Keratinocyte (primary cell): ENCODE measurements at regions not wholly inside any gene's neighbourhood (a gene's known extent, or its start where the extent isn't known, plus 50 kb on each side); places are given as distances from the start of the nearest gene placed in this dataset.

Experiments used
- DNase-seq: peaks from one replicate; pipeline ENCODE4 v3.0.0-alpha.2; 2011; ENCODE audit warnings: low read depth, missing footprints, low spot score
- FAIRE-seq: peaks from 2 replicates; lab custom pipeline; 2011; peaks lifted over from hg19 to GRCh38; lab: Jason Lieb, UNC
- H2AFZ ChIP-seq: 2 replicates; pipeline ENCODE4 v1.6.0; 2012; ENCODE audit warnings: low read length, control low read depth, inconsistent platforms; ENCODE audit not compliant: control insufficient read depth
- H3K27ac ChIP-seq: 2 replicates; pipeline ENCODE4 v1.5.1; 2011; ENCODE audit warnings: low read length; ENCODE audit not compliant: control insufficient read depth, insufficient read depth
- H3K27me3 ChIP-seq: 3 replicates; pipeline ENCODE4 v1.6.0; 2011; ENCODE audit warnings: low read length; ENCODE audit not compliant: control insufficient read depth, insufficient read depth; ENCODE audit errors: extremely low read depth
- H3K36me3 ChIP-seq, 2 experiments: 2 replicates in 1 of 2; 3 replicates in 1 of 2; pipeline ENCODE4 v1.5.1; 2011; ENCODE audit warnings: low read length in 2 of 2, mild to moderate bottlenecking in 1 of 2; ENCODE audit not compliant: control insufficient read depth in 2 of 2, insufficient read depth in 2 of 2; ENCODE audit errors: extremely low read depth in 1 of 2
- H3K4me1 ChIP-seq: 3 replicates; pipeline ENCODE4 v1.5.1; 2011; ENCODE audit warnings: low read length; ENCODE audit not compliant: control insufficient read depth, insufficient read depth; ENCODE audit errors: extremely low read depth
- H3K4me2 ChIP-seq: 3 replicates; pipeline ENCODE4 v1.6.0; 2011; ENCODE audit warnings: low read depth, low read length; ENCODE audit not compliant: control insufficient read depth, insufficient read depth; ENCODE audit errors: extremely low read depth
- H3K4me3 ChIP-seq, 3 experiments: fragments of 200-600 bp in 1 of 3; sonication (generic) in 1 of 3; 2 replicates in 2 of 3; 3 replicates in 1 of 3; pipeline ENCODE4 v1.5.1; 2011 to 2016; ENCODE audit warnings: low read length in 3 of 3, mild to moderate bottlenecking in 3 of 3, control low read depth in 2 of 3, inconsistent platforms in 1 of 3, low read depth in 1 of 3, mixed read lengths in 1 of 3, mixed run types in 1 of 3, moderate library complexity in 1 of 3; ENCODE audit not compliant: control insufficient read depth in 2 of 3, insufficient read depth in 2 of 3; ENCODE audit errors: extremely low read depth in 1 of 3
- H3K79me2 ChIP-seq: 2 replicates; pipeline ENCODE4 v1.6.0; 2012; ENCODE audit warnings: low read length; ENCODE audit not compliant: control insufficient read depth, insufficient read depth
- H3K9ac ChIP-seq: 3 replicates; pipeline ENCODE4 v1.6.0; 2011; ENCODE audit warnings: low read length; ENCODE audit not compliant: control insufficient read depth, insufficient read depth; ENCODE audit errors: extremely low read depth
- H3K9me1 ChIP-seq: 3 replicates; pipeline ENCODE4 v1.6.0; 2011; ENCODE audit warnings: low read length; ENCODE audit not compliant: control insufficient read depth, insufficient read depth; ENCODE audit errors: extremely low read depth
- H3K9me3 ChIP-seq: 2 replicates; pipeline ENCODE4 v1.5.1; 2012; ENCODE audit warnings: low read depth, low read length; ENCODE audit not compliant: control insufficient read depth
- H4K20me1 ChIP-seq: 3 replicates; pipeline ENCODE4 v1.6.0; 2011; ENCODE audit warnings: low read length; ENCODE audit not compliant: control insufficient read depth, insufficient read depth; ENCODE audit errors: extremely low read depth
- EZH2 ChIP-seq: IDR thresholded peaks from one replicate; pipeline ENCODE4 v1.6.1; 2012; ENCODE audit warnings: inconsistent platforms, mild to moderate bottlenecking, low read length, moderate library complexity
- dilution Hi-C: fragments of 300-500 bp; cut with MboI; formaldehyde crosslinking; loops from one replicate; pipeline ENCODE4 v1.7.0; 2020; ENCODE audit warnings: low sequenced_read_pairs; ENCODE audit not compliant: extremely low pct_ligation_motif_present
- TF ChIP-seq, protein P1 (sequence below), 3 experiments: IDR thresholded peaks in 1 of 3; conservative IDR thresholded peaks in 1 of 3; optimal IDR thresholded peaks in 1 of 3; 2 replicates in 2 of 3; 3 replicates in 1 of 3; pipeline versions ENCODE3 to v1.5.1; 2011; ENCODE audit warnings: low read length in 3 of 3, mild to moderate bottlenecking in 3 of 3, moderate library complexity in 2 of 3, control low read depth in 1 of 3, inconsistent platforms in 1 of 3; ENCODE audit not compliant: insufficient read depth in 2 of 3; ENCODE audit errors: extremely low read depth in 1 of 3

DNA sequence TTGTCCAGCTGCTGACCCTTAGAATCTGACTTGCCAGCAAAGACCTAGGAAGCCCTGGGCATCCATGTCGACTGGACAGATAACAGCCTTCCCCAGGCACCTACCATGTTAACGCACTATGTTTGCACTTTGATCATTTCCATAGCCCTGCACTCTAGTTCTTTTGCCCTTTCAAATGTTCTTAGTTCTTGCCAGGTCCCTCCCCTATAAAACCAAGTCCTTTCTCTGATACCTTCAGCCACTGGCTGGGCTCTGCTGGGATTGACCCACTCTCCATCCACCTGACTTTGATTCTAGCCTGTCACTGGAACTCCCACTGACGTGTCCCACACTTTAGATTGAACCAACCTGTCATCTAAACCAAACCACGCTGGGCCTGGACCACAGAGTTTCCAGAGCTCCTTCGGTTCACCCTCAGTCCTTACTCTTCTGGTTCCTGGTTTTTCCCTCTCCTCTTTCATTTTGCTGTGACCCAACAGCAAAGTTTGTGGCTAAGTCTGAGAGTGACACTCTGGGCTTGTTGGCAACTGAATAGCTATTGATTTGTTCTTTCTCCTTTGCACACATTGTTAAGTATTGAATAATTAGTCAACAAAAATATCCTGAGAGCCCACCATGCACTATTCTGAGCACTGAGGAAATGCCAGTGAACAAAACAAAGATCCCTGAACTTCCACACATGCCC lies 51.8 kb upstream of the STK38L start:
- no peaks in the 10 kb centered on the region for H3K36me3 ChIP-seq
- H3K27me3 ChIP-seq, result no peaks in the 10 kb centered on the region
- no peak overlapping the region for H3K4me2 ChIP-seq
- H3K4me3 ChIP-seq, result no peak overlapping the region
- H4K20me1 ChIP-seq, result no peaks in the 10 kb centered on the region
- H3K4me1 ChIP-seq, result no peaks in the 10 kb centered on the region
- no peak overlapping the region for H2AFZ ChIP-seq
- DNase-seq, result no peak
- no peak for FAIRE-seq
- H3K79me2 ChIP-seq, result no peaks in the 10 kb centered on the region
- no peak for TF ChIP-seq EZH2
- TF ChIP-seq, protein P1, sequence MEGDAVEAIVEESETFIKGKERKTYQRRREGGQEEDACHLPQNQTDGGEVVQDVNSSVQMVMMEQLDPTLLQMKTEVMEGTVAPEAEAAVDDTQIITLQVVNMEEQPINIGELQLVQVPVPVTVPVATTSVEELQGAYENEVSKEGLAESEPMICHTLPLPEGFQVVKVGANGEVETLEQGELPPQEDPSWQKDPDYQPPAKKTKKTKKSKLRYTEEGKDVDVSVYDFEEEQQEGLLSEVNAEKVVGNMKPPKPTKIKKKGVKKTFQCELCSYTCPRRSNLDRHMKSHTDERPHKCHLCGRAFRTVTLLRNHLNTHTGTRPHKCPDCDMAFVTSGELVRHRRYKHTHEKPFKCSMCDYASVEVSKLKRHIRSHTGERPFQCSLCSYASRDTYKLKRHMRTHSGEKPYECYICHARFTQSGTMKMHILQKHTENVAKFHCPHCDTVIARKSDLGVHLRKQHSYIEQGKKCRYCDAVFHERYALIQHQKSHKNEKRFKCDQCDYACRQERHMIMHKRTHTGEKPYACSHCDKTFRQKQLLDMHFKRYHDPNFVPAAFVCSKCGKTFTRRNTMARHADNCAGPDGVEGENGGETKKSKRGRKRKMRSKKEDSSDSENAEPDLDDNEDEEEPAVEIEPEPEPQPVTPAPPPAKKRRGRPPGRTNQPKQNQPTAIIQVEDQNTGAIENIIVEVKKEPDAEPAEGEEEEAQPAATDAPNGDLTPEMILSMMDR (optimal IDR thresholded peaks at IDR 0.05 in 1 of 3, IDR thresholded peaks at IDR 0.05 in 1 of 3, conservative IDR thresholded peaks at IDR 0.05 in 1 of 3; ENCODE audit: extremely low read depth in 1 of 3, insufficient read depth in 2 of 3, low read length in 3 of 3), result no peak
- no peak overlapping the region for H3K9ac ChIP-seq
- no peaks in the 10 kb centered on the region for H3K9me1 ChIP-seq
- no peaks in the 10 kb centered on the region for H3K9me3 ChIP-seq
- H3K27ac ChIP-seq, result no peak overlapping the region
- dilution Hi-C loops, result no loop called here

DNA sequence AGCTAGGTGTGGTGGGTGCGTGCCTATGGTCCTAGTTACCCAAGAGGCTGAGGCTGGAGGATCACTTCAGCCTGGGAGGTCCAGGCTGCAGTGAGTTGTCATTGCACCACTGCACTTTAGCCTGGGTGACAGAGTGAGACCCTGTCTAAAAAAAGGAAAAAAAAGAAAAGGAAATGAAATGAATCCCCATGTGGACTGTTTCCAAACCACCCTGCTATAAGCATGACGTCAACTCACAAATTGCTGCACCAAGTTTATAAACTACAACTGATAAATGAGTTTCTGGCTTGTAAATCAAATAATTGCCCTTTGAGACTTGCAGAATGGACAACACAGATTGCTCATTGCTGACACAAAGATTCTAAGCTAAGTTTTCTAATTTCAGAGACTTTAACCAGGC lies 51.0 kb upstream of the STK38L start:
- FAIRE-seq, result no peak
- dilution Hi-C loops, result no loop called here

More for the DNA sequence above, 51.0 kb upstream of the STK38L start:
- no peak for TF ChIP-seq EZH2
- TF ChIP-seq, protein P1 (optimal IDR thresholded peaks at IDR 0.05 in 1 of 3, IDR thresholded peaks at IDR 0.05 in 1 of 3, conservative IDR thresholded peaks at IDR 0.05 in 1 of 3; ENCODE audit: extremely low read depth in 1 of 3, insufficient read depth in 2 of 3, low read length in 3 of 3), result no peak
- Histone ChIP-seq H3K4me1 (no peaks in the 10 kb centered on the region), H3K9me3 (no peaks in the 10 kb centered on the region), H3K36me3 (no peaks in the 10 kb centered on the region), H2AFZ (no peak overlapping the region), H3K79me2 (no peaks in the 10 kb centered on the region), H3K4me3 (no peak overlapping the region), H3K27ac (no peak overlapping the region), H4K20me1 (no peaks in the 10 kb centered on the region), H3K4me2 (no peak overlapping the region), H3K9ac (no peak overlapping the region), H3K27me3 (no peaks in the 10 kb centered on the region), H3K9me1 (no peaks in the 10 kb centered on the region)
- no peak for DNase-seq
